ENCODE measurements at regions not wholly inside any gene's neighbourhood (a gene's known extent, or its start where the extent isn't known, plus 50 kb on each side); places are given as distances from the start of the nearest gene placed in this dataset.

DNA sequence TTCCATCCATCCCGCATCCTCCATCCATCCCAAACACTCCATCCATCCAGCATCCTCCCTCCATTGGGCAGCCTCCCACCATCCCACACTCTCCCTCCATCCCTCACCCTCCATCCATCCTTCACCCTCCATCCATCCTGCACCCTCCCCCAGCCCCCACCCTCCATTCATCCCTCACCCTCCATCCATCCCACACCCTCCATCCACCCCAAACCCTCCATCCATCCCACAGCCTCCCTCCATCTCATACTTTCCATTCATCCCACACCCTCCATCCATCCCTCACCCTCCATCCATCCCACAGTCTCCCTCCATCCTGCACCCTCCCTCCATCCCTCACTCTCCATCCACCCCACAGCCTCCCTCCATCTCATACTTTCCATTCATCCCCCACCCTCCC lies 60.4 kb downstream of the FOXI2 start:
- Mint-ChIP-seq H3K27ac (no peak overlapping the region), H3K9me3 (no peaks in the 10 kb centered on the region), H3K36me3 (ENCODE audit: insufficient read depth) (no peaks in the 10 kb centered on the region), H3K4me3 (no peak overlapping the region), H3K4me1 (ENCODE audit: low read depth in 2 of 2) (no peaks in the 10 kb centered on the region), H3K27me3 (peaks cover 24 to 53% of the 10 kb centered on the region in 2 donors)
- no peak for ATAC-seq (replicated peaks)
- DNase-seq, result no peak

- ATAC-seq (replicated peaks) (no peak), DNase-seq (no peak)
- no peaks in the 10 kb centered on the region for H3K9me3 Mint-ChIP-seq
- H3K27ac Mint-ChIP-seq, result no peak overlapping the region
- no peaks in the 10 kb centered on the region for H3K36me3 Mint-ChIP-seq (ENCODE audit: insufficient read depth)
- H3K4me1 Mint-ChIP-seq (ENCODE audit: low read depth in 2 of 2), result no peaks in the 10 kb centered on the region
- H3K4me3 Mint-ChIP-seq, result no peak overlapping the region
- H3K27me3 Mint-ChIP-seq, result peaks cover 24 to 53% of the 10 kb centered on the region in 2 donors
These were observed 61.1 kb downstream of the FOXI2 start for GRCh38 chr10:127798111-127798510.

GRCh38 chr10:127801302-127801701 lies 64.3 kb downstream of the FOXI2 start:
- no peak for ATAC-seq (replicated peaks)

DNA sequence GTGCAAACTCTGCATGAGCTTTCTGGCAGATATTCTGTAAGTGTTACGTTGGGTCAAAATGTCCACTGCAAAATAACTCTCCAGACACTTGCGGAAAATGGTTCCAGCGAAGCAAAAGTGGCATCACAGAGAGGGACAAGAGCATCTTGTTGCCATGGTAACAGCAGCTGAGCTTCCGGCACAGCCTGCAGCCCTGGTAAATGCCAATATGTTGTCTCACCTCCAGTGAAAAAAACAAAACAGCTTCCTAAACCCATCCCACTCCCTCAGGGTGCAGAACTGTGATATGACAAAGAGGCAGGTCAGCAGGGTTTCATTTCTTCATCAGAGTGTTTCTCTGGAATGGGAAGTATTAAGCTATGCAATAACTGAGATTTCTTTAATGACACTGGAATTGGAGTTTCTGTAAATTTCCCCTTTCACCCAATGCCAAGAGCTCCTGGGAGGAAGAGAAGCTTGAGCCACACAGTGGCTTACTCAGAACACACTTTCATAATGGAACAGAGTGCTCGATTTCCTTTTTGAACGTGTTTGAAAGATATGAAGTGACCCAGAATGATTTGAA lies 65.6 kb downstream of the FOXI2 start:
- no peaks in the 10 kb centered on the region for H3K9me3 Mint-ChIP-seq
- no peak overlapping the region for H3K27ac Mint-ChIP-seq
- no peaks in the 10 kb centered on the region for H3K4me1 Mint-ChIP-seq (ENCODE audit: low read depth in 2 of 2)
- H3K36me3 Mint-ChIP-seq (ENCODE audit: insufficient read depth), result no peaks in the 10 kb centered on the region
- no peak overlapping the region for H3K4me3 Mint-ChIP-seq
- H3K27me3 Mint-ChIP-seq, result peaks cover 24 to 65% of the 10 kb centered on the region in 2 donors
- DNase-seq, result no peak
- ATAC-seq (replicated peaks), result no peak

More at GRCh38 chr10:127801302-127801701, 64.3 kb downstream of the FOXI2 start:
- Mint-ChIP-seq H3K4me1 (ENCODE audit: low read depth in 2 of 2) (no peaks in the 10 kb centered on the region), H3K9me3 (no peaks in the 10 kb centered on the region), H3K4me3 (no peak overlapping the region), H3K27ac (no peak overlapping the region), H3K36me3 (ENCODE audit: insufficient read depth) (no peaks in the 10 kb centered on the region), H3K27me3 (peaks cover 22 to 63% of the 10 kb centered on the region in 2 donors)
- DNase-seq, result no peak

DNA sequence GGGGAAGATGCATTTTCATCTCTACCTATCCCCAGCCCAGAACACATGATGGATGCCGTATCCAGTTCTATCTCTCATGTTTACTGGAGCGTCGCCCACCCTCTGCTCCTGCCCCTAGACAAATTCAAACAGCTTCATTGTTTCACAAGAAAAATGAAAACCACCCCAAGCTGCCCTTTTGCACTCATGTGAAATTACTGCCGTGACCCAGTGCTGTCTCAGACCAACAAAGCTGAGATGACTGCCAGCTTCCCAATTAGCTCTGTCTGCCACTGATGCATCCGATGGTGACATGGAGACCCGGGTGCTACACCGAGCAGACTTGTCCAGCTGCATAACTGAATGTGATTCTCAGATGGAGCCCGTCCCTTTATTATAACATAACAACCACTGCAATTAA lies 67.7 kb downstream of the FOXI2 start:
- no peaks in the 10 kb centered on the region for H3K36me3 Mint-ChIP-seq (ENCODE audit: insufficient read depth)
- no peaks in the 10 kb centered on the region for H3K9me3 Mint-ChIP-seq
- ATAC-seq (replicated peaks) (no peak), DNase-seq (no peak)
- no peaks in the 10 kb centered on the region for H3K4me1 Mint-ChIP-seq (ENCODE audit: low read depth in 2 of 2)
- H3K4me3 Mint-ChIP-seq, result no peak overlapping the region
- H3K27ac Mint-ChIP-seq, result no peak overlapping the region
- peaks cover 22 to 50% of the 10 kb centered on the region in 2 donors for H3K27me3 Mint-ChIP-seq

DNA sequence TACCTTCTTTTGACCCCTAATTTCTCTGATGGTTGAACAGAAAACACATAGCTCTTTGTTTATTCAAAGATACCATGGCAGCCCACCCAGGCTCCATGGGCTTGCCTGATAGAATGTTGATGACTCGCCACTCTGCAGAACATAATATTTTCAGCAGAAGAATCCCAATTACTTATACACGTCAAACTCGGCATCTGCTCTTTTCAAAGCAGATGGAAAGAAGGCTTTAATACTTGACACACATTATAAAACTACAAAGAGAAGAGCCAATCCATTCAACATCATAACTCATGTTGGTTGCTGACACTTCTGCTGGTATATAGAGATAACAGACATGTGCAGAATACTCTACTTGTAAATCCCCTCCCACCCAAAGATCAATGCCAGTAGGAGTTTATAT lies 69.0 kb downstream of the FOXI2 start:
- peaks cover 0 to 2% of the 10 kb centered on the region in 2 donors for H3K9me3 Mint-ChIP-seq
- H3K27me3 Mint-ChIP-seq, result peaks cover 22 to 41% of the 10 kb centered on the region in 2 donors
- H3K4me3 Mint-ChIP-seq, result no peak overlapping the region
- H3K36me3 Mint-ChIP-seq (ENCODE audit: insufficient read depth), result no peaks in the 10 kb centered on the region
- H3K27ac Mint-ChIP-seq, result no peak overlapping the region
- ATAC-seq (replicated peaks), result no peak
- no peak for DNase-seq
- H3K4me1 Mint-ChIP-seq (ENCODE audit: low read depth in 2 of 2), result no peaks in the 10 kb centered on the region

DNA sequence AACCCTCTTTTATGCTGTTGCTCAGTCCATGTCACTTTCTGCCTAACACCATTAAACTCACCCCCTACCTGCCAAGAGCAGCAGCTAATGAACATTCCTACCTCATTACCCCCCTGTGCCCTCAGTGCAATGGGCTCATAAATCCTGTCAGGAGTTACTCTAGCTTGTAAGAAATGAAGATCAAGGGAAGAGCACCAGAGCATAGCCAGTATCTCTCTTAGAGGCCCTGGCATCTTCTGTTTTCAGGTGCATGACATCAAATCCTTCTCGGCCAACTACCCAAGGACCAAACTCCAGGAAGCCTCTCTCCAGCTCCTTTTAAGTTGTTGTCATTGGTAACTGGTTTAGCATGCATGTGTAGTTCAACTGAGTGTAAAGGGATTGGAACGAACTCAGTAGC lies 75.1 kb downstream of the FOXI2 start:
- no peak overlapping the region for H3K4me3 Mint-ChIP-seq
- peaks cover 14 to 30% of the 10 kb centered on the region in 2 donors for H3K27me3 Mint-ChIP-seq
- no peak overlapping the region for H3K27ac Mint-ChIP-seq
- H3K9me3 Mint-ChIP-seq, result peaks cover 0 to 2% of the 10 kb centered on the region in 2 donors
- no peaks in the 10 kb centered on the region for H3K4me1 Mint-ChIP-seq (ENCODE audit: low read depth in 2 of 2)
- no peak for DNase-seq
- no peak for ATAC-seq (replicated peaks)
- no peaks in the 10 kb centered on the region for H3K36me3 Mint-ChIP-seq (ENCODE audit: insufficient read depth)

- peaks cover 0 to 2% of the 10 kb centered on the region in 2 donors for H3K9me3 Mint-ChIP-seq
- no peaks in the 10 kb centered on the region for H3K36me3 Mint-ChIP-seq (ENCODE audit: insufficient read depth)
- DNase-seq (no peak), ATAC-seq (replicated peaks) (no peak)
- no peak overlapping the region for H3K4me3 Mint-ChIP-seq
- H3K27me3 Mint-ChIP-seq, result peaks cover 14 to 30% of the 10 kb centered on the region in 2 donors
- H3K4me1 Mint-ChIP-seq (ENCODE audit: low read depth in 2 of 2), result no peaks in the 10 kb centered on the region
- no peak overlapping the region for H3K27ac Mint-ChIP-seq
These were observed 76.3 kb downstream of the FOXI2 start for GRCh38 chr10:127813290-127813689.

- no peak for DNase-seq
- H3K36me3 Mint-ChIP-seq (ENCODE audit: insufficient read depth), result no peaks in the 10 kb centered on the region
- no peak overlapping the region for H3K4me3 Mint-ChIP-seq
- H3K27me3 Mint-ChIP-seq, result peaks cover 6 to 38% of the 10 kb centered on the region in 2 donors
- H3K4me1 Mint-ChIP-seq (ENCODE audit: low read depth in 2 of 2), result no peaks in the 10 kb centered on the region
- H3K9me3 Mint-ChIP-seq, result no peaks in the 10 kb centered on the region
- no peak for ATAC-seq (replicated peaks)
- H3K27ac Mint-ChIP-seq, result no peak overlapping the region
These were observed 77.6 kb downstream of the CLRN3 start for GRCh38 chr10:127815147-127815546.

GRCh38 chr10:127824826-127825225 lies 67.9 kb downstream of the CLRN3 start:
- H3K36me3 Mint-ChIP-seq (ENCODE audit: insufficient read depth), result no peaks in the 10 kb centered on the region
- DNase-seq (no peak), ATAC-seq (replicated peaks) (no peak)
- H3K27me3 Mint-ChIP-seq, result peaks cover 17 to 39% of the 10 kb centered on the region in 2 donors
- no peak overlapping the region for H3K27ac Mint-ChIP-seq
- H3K4me1 Mint-ChIP-seq (ENCODE audit: low read depth in 2 of 2), result no peaks in the 10 kb centered on the region
- H3K9me3 Mint-ChIP-seq, result no peaks in the 10 kb centered on the region
- no peak overlapping the region for H3K4me3 Mint-ChIP-seq

- ATAC-seq (replicated peaks), result no peak
- Mint-ChIP-seq H3K4me1 (ENCODE audit: low read depth in 2 of 2) (no peaks in the 10 kb centered on the region), H3K36me3 (ENCODE audit: insufficient read depth) (no peaks in the 10 kb centered on the region), H3K9me3 (no peaks in the 10 kb centered on the region), H3K27me3 (peaks cover 17 to 46% of the 10 kb centered on the region in 2 donors), H3K27ac (no peak overlapping the region), H3K4me3 (no peak overlapping the region)
- no peak for DNase-seq
These were observed 66.5 kb downstream of the CLRN3 start for GRCh38 chr10:127826154-127826725.

DNA sequence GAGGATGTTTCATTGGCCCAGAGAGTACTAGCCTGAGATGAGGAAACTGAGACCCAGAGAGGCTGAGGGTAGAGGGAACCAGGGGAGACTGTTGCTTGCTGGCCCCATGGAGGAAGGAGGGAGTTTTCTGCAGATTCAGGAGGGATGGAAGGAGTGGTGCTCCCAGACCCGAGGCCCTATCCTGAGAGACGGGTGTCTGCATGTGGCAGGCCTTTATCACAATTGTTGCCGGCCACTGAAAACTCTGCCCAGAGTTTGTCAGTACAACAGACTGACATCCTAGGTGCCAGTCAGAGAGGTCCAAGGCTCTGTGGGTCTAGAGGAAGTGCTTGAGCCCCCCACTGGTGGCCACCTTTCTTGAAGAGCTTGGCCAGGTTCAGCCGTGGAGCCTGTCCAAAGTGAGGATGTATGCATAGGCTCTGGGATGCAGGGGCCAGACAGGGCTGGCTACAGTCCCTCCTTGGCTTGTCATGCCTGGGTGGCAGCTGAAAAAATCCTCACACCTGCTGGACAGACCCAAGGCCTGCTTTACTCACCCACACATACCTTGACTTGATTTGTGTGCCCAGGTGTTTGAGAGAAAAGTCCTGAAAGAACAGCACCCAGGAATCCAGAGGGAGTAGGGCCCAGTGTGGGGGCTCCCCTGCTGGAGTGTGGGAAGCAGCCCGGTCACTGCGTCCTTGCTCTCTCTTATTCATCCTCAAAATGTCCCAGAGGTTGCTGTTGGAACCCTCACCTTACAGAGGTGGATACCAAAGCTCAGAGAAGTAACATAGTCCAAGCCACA lies 65.2 kb downstream of the CLRN3 start:
- ATAC-seq (replicated peaks), result no peak
- H3K36me3 Mint-ChIP-seq (ENCODE audit: insufficient read depth), result no peaks in the 10 kb centered on the region

More for the DNA sequence above, 65.2 kb downstream of the CLRN3 start:
- Mint-ChIP-seq H3K4me3 (no peak overlapping the region), H3K4me1 (ENCODE audit: low read depth in 2 of 2) (peaks cover 0 to 2% of the 10 kb centered on the region in 2 donors), H3K27me3 (peaks cover 21 to 52% of the 10 kb centered on the region in 2 donors), H3K9me3 (no peaks in the 10 kb centered on the region), H3K27ac (no peak overlapping the region)
- DNase-seq, result no peak
